Adipocyte (in vitro differentiated cells): ENCODE measurements at regions not wholly inside any gene's neighbourhood (a gene's known extent, or its start where the extent isn't known, plus 50 kb on each side); places are given as distances from the start of the nearest gene placed in this dataset.
A peak's percentile ranks its signal among the peaks of the same experiment; 100 is the strongest.

Experiments used
- DNase-seq: peaks from one replicate; pipeline ENCODE4 v3.0.0-alpha.2; 2015; ENCODE audit warnings: low read depth
- H3K27me3 ChIP-seq: replicated peaks from 2 replicates; pipeline ENCODE4 v1.7.0; 2013; ENCODE audit warnings: mild to moderate bottlenecking, low read length, moderate library complexity; ENCODE audit not compliant: control insufficient read depth, insufficient read depth
- H3K36me3 ChIP-seq: 2 replicates; pipeline ENCODE4 v1.7.0; 2013; ENCODE audit warnings: low read length, mild to moderate bottlenecking, moderate library complexity; ENCODE audit not compliant: control insufficient read depth, insufficient read depth, severe bottlenecking
- H3K4me1 ChIP-seq: 2 replicates; pipeline ENCODE4 v1.7.0; 2013; ENCODE audit warnings: mild to moderate bottlenecking, low read length, moderate library complexity; ENCODE audit not compliant: control insufficient read depth, insufficient read depth
- H3K4me3 ChIP-seq: 2 replicates; pipeline ENCODE4 v1.7.0; 2013; ENCODE audit warnings: mild to moderate bottlenecking, low read length, moderate library complexity
- H3K9ac ChIP-seq: 2 replicates; pipeline ENCODE4 v1.7.0; 2013; ENCODE audit warnings: mild to moderate bottlenecking, low read length, moderate library complexity
- H3K9me3 ChIP-seq: 2 replicates; pipeline ENCODE4 v1.7.0; 2013; ENCODE audit warnings: mild to moderate bottlenecking, low read length, moderate library complexity; ENCODE audit not compliant: control insufficient read depth

DNA sequence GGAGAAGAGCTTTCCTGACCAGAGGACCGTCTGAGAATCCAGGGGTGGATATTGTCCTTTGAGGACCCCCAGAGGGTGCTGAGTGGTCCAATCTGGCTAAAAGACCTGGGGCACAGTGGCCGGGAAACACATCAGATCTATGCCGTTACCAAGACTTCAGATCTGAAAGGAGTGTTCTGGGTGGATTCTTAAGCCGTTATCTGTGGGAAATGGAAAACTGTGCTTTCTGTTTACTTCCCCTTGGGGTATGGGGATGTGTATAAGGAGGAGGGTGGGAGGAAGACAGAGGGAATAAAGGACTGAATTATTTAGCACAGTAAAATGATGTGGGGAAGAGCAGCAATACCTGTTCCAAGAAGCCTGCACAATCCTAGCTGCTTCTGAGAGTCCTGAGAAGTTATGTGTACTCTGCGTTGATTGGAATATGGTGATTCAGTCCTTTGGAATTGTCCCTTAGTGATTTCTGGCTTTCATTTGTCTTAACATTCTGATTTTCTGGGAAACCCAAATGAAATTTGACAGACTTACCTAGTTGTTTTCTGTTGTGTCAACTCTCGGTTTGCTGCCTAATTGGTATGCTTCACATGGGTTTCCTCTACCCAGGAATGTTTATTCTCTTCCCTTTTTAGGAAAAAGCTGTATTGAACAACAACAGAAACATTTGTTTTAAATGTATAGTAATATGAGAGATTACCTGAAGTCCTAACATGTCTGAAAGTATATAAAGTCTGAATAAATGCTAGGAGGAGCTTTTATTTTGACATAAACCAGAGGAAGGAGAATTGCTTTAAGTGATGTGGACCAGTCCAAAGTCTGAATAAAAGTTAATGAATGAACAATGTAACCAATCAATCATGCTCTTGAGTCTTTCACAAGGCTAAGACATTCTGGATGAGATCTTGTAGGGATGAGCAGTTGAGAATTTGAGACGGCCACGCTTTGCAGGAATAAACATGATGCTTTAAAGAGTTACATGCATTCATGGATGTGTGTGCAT is 427.1 kb upstream of the C2CD4B start:
- peaks cover 16% of the 10 kb centered on the region for H3K36me3 ChIP-seq
- no peaks in the 10 kb centered on the region for H3K9me3 ChIP-seq
- DNase-seq = peak; percentile 64
- peak overlapping the region; percentile 48 for H3K9ac ChIP-seq
- peaks cover 36% of the 10 kb centered on the region for H3K4me1 ChIP-seq
- H3K27me3 ChIP-seq = no peaks in the 10 kb centered on the region
- H3K4me3 ChIP-seq = peak overlapping the region; percentile 50

DNA sequence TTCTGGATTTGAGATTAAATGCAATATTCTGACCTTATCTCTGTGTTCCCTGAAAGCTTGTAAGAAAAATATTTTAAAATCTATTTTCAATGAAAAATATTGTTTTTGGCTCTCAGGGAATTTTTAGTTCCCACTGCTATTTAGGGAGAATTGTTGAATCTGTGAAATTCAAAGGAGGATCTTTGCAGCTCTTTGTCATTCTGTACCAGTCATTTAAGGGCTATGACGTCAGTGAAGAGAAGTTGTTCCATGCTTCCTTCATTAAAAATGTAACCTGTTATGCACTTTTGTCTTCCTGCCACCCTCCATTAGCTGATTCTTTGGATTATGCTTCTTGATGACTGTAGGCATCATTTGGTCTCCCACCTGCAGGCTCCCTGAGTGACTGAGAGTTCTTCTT is 427.8 kb upstream of the C2CD4B start:
- DNase-seq = no peak
- H3K4me1 ChIP-seq = peaks cover 36% of the 10 kb centered on the region
- H3K36me3 ChIP-seq = peaks cover 16% of the 10 kb centered on the region
- H3K4me3 ChIP-seq = peak overlapping the region; percentile 50
- H3K9ac ChIP-seq = peak overlapping the region; percentile 48
- H3K9me3 ChIP-seq = no peaks in the 10 kb centered on the region
- H3K27me3 ChIP-seq = no peaks in the 10 kb centered on the region

DNA sequence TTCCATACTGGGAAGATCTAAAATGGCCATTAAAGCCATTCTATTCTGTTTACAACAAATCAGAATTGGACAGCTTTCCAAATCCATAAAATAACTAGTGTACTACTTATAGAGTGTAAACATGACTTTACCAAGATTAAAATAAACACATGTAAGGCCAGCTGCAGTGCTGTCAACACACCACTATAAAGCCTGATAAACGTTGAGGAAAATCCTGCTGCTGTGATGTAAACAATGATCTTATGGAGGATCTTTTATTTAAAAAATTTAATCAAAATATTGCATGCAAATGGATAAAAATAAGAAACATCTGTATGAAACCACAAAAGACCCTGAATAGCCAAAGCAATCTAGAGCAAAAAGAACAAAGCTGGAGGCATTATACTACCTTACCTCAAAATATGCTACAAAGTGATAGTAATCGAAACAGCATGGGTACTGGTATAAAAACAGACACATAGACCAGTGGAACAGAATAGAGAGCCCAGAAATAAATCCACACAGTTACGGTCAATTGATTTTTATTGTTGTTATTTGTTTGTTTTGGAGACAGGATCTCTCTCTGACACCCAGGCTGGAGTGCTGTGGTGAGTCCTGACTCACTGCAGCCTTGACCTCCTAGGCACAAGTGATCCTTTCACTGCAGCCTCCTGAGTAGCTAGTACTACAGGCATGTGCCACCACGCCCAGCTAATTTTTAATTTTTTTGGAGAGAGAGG is 428.8 kb upstream of the C2CD4B start:
- Histone ChIP-seq H3K4me3 (no peak overlapping the region), H3K4me1 (peaks cover 36% of the 10 kb centered on the region), H3K9me3 (no peaks in the 10 kb centered on the region), H3K9ac (no peak overlapping the region), H3K27me3 (no peaks in the 10 kb centered on the region), H3K36me3 (peaks cover 16% of the 10 kb centered on the region)
- DNase-seq = no peak

DNA sequence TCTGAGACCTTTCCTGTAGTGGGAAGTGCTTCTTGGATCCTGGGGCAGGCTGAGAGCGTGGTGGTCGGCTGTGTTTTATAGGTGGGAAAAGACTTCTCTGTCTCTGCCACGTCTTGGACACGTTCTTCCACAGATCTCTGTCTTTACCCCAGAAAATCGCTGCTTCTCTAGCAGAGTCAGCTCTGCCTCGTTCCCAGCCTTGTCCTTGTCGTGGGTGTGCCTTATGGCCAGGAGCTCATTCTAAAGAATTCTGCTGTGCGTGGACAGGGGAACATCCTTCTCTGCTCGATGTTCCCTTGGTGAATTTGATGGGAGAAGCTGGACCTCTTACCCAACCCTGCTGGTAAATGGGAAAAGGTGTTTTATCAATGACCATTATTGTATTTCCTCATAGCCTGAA is 433.1 kb upstream of the C2CD4B start:
- no peak for DNase-seq

DNA sequence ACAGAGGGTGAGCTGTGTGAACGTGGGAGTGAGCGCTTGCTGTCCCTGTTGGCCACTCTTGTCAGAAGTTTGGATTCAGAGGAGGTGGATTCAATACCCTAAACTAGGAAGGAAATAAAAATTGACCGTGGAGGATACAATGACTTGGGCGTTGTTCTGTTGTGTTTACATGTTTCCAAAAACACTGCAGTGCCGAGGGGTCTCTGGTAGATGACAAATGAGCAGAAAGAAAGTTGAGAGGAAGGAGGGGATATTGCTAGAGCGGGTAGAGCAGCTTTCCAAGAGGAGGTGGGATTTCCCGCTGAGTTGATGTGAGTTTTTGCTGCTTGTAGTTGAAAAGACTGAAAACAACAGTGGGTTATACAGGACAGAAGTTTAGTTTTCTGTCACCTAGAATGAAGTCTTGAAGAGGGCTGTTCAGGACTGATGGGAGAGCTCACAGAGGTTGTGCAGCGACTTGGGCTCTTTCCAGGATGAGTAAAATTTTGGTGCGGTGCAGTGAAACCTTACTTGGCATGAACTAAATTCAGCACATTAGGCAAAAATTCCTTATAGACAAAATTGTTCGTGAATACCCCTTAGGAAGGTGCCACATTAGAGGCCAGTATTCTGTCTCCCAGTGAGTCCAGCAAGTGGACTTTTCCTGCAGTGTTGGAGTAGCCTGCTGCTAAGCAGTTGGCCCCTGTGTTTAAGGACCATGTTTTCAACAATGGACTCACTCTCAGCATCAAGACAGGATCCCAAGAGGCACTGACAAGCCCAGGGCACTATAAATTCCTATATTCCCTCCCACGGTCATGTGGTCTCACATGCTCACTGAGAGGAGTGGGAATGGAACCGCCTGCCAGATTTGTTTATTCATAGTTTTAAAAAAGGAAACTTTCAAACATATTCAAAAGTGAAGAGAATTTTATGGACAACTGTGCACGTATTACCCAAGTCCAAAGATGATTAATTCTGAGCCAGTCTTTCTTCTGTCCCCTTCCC is 435.0 kb upstream of the C2CD4B start:
- Histone ChIP-seq H3K4me3 (no peak overlapping the region), H3K9ac (no peak overlapping the region), H3K4me1 (peaks cover 51% of the 10 kb centered on the region), H3K27me3 (no peaks in the 10 kb centered on the region), H3K36me3 (peaks cover 3% of the 10 kb centered on the region), H3K9me3 (no peaks in the 10 kb centered on the region)
- no peak for DNase-seq

More for the DNA sequence above, 433.1 kb upstream of the C2CD4B start:
- H3K4me3 ChIP-seq = no peak overlapping the region
- H3K36me3 ChIP-seq = peaks cover 3% of the 10 kb centered on the region
- no peaks in the 10 kb centered on the region for H3K27me3 ChIP-seq
- H3K9ac ChIP-seq = no peak overlapping the region
- peaks cover 40% of the 10 kb centered on the region for H3K4me1 ChIP-seq
- no peaks in the 10 kb centered on the region for H3K9me3 ChIP-seq

DNA sequence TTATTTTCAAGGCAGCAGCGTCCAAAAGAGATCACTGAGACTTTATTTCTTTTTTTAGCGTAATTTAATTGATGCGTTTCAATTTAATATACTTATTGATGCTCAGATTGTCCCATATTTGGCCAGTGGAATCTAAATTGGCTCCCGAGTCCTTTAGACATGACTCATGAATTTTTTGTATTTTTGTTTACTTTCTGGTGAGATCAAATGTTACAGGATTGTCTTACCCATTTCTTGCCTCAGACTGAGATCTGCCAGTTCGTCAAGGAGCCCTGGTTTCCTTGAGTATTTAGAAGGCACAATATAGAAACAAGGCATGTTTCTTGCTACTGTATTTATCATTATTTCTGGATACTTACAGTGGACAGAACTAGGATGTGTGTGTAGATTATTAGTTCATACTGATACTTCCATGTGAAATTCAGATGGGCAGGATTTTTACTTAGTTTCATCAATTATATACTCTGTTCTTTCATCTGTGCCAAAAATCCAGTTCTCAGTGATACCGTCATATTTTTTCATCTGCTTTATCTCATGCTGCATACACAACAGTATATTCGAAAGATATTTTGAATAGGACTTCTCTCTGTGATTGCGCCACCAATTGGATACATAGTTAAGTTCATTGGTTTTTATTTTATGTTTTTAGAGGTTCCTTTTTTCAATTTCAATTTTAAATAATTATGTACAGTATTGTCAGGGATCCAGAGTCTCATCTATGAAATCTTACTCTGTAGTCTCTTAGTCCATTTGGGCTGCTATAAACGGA is 436.9 kb upstream of the C2CD4B start:
- H3K4me3 ChIP-seq = peak overlapping the region; percentile 56
- H3K4me1 ChIP-seq = peaks cover 66% of the 10 kb centered on the region
- H3K36me3 ChIP-seq = peaks cover 3% of the 10 kb centered on the region
- no peaks in the 10 kb centered on the region for H3K9me3 ChIP-seq
- peak; percentile 50 for DNase-seq
- no peaks in the 10 kb centered on the region for H3K27me3 ChIP-seq
- peak overlapping the region; percentile 73 for H3K9ac ChIP-seq

DNA sequence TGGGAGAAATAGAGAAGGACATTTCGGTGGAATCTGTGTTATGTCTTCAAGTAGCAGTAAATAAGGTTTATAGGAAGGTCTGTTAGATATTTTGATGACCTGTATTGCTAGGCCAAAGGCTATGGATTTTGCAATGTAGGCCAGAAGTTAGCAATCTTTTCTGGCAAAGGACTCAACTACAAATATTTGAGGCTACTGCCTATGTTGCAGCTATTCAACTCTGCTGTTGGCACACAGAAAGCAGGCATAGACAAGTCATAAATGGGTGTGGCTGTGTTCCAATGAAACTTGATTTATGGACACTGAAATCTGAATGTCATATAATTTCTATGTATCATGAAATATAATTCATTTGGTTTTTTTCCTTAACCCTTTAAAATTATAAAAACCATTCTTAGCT is 438.7 kb upstream of the C2CD4B start:
- Histone ChIP-seq H3K36me3 (peaks cover 3% of the 10 kb centered on the region), H3K27me3 (no peaks in the 10 kb centered on the region), H3K4me3 (peak overlapping the region; percentile 57), H3K4me1 (peaks cover 82% of the 10 kb centered on the region), H3K9ac (peak overlapping the region; percentile 75), H3K9me3 (no peaks in the 10 kb centered on the region)
- DNase-seq = peak; percentile 84

DNA sequence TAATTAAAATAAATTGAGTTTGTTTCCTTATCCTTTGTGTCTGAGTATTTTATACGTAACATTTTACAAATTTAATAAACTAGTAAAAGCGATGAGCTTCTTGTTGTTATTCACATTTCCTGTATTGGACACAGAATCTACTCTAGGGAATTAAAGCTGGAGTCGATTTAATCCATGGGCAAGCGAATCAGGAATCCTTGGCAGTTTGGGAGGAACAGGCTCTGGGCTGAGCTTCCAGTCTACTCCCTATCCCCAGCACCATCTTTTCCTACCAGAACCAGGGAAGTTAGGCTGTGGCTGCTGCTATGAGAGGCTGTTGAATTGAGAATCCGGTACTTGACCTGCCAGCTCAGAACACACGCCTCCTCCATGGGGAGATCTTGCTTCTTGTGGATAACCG is 437.3 kb upstream of the TPM1 start:
- no peak for DNase-seq
- Histone ChIP-seq H3K36me3 (no peaks in the 10 kb centered on the region), H3K9ac (peak overlapping the region; percentile 70), H3K9me3 (no peaks in the 10 kb centered on the region), H3K4me1 (peaks cover 79% of the 10 kb centered on the region), H3K27me3 (no peaks in the 10 kb centered on the region), H3K4me3 (peak overlapping the region; percentile 1)

DNA sequence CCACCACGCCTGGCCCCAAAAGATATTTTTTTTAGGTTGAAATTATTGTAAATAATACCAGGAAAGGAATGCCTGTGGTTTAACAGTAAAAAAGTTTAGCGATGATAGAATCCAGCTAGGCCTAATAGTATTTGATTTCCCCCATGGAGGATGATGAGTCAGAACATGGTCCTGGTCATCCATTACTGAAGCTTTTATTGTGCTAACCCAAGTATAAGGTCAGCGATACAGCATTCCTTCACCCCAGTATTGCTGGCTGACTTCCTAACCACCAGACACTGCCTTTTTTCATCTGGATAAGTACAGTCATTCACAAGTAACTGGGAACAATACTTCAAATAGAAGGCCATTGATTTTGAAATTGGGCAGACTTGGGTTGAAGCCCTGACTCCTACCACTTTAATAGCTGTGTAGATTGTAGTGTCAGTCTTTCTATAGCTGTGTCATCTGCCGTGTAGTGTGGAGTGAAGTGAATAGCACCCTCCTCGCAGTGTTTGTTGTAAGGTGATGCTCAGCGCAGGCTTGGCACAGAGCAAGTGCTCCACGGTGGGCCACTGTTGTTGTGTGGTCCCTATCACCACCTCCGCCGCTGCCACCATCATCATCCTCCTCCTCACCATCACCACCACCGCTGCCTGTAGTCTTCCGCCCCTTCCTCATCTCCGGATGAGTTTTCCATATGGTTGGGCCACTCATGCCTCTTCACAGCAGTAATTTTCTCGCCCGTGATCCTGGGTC is 436.0 kb upstream of the TPM1 start:
- Histone ChIP-seq H3K4me1 (peaks cover 78% of the 10 kb centered on the region), H3K4me3 (peak overlapping the region; percentile 1), H3K9ac (peak overlapping the region; percentile 7), H3K36me3 (peaks cover 4% of the 10 kb centered on the region), H3K27me3 (no peaks in the 10 kb centered on the region), H3K9me3 (no peaks in the 10 kb centered on the region)
- peak; percentile 93 for DNase-seq

DNA sequence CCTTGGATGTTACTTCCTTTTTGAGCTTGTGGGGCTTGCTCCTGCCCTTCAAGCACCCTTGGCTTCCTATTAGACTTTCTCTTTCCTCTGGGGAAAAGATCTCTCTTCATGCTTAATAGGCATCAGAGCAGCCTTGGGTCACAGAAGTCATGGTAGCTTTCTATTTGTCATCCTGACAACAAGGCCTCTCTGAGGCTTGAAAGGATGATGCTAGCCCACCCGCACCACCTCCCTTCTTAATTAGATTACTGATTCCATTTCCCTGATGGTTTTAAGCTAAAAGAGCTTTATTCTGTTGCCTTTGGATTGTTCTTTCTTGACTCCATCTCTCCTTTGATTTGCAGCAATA is 435.5 kb upstream of the TPM1 start:
- no peaks in the 10 kb centered on the region for H3K27me3 ChIP-seq
- peaks cover 73% of the 10 kb centered on the region for H3K4me1 ChIP-seq
- H3K9me3 ChIP-seq = no peaks in the 10 kb centered on the region
- H3K9ac ChIP-seq = peak overlapping the region; percentile 14
- no peak overlapping the region for H3K4me3 ChIP-seq
- peaks cover 4% of the 10 kb centered on the region for H3K36me3 ChIP-seq
- no peak for DNase-seq
